ENCODE measurements at regions not wholly inside any gene's neighbourhood (a gene's known extent, or its start where the extent isn't known, plus 50 kb on each side); places are given as distances from the start of the nearest gene placed in this dataset.

GRCh38 chr6:167422934-167423333 lies 98.0 kb downstream of the TTLL2 start:
- Histone ChIP-seq H3K9me2 (ENCODE audit: insufficient read depth, low read length) (no peaks in the 10 kb centered on the region), H3K79me2 (ENCODE audit: insufficient read depth, low read depth, low read length) (no peaks in the 10 kb centered on the region), H3K27ac (ENCODE audit: low read depth, low read length, poor library complexity, severe bottlenecking) (no peak overlapping the region), H2AFZ (ENCODE audit: low read length) (no peak overlapping the region), H3K9me3 (ENCODE audit: low read length) (no peaks in the 10 kb centered on the region), H3K36me3 (ENCODE audit: insufficient read depth, low read length) (no peaks in the 10 kb centered on the region), H3K4me1 (ENCODE audit: insufficient read depth, low read length, poor library complexity, severe bottlenecking) (no peaks in the 10 kb centered on the region), H3K4me2 (ENCODE audit: low read length) (no peak overlapping the region), H3K4me3 (ENCODE audit: low read depth, low read length, poor library complexity, severe bottlenecking) (no peak overlapping the region), H4K20me1 (ENCODE audit: insufficient read depth, low read length) (no peaks in the 10 kb centered on the region)
- no peak for DNase-seq (ENCODE audit: low spot score)
- no TSS peak for BruUV-seq (replicated peaks)
- intact Hi-C loops (cut with micrococcal nuclease; ENCODE audit: unreplicated experiment) = no loop called here
- POLR2A ChIA-PET = interaction anchor here (0.6 kb wide), 1 partner anchor 304 kb away, joined by 3 read pairs; no protein-coding TSS in a partner anchor
- CTCF ChIA-PET (ENCODE audit: unreplicated experiment) = no interaction called here
- TF ChIP-seq CTCF (conservative IDR thresholded peaks at IDR 0.05; ENCODE audit: low read length) (no peak), EZH2phosphoT487 (IDR thresholded peaks at IDR 0.05; ENCODE audit: borderline replicate concordance, low read depth, low read length) (no peak)

- BruUV-seq (replicated peaks) = no TSS peak
- no peak overlapping the region for H3K4me2 ChIP-seq (ENCODE audit: low read length)
- intact Hi-C loops (cut with micrococcal nuclease; ENCODE audit: unreplicated experiment) = no loop called here
Observed at GRCh38 chr6:167424060-167424673, 99.3 kb downstream of the TTLL2 start.

More at GRCh38 chr6:167424060-167424673, 99.3 kb downstream of the TTLL2 start:
- H3K4me3 ChIP-seq (ENCODE audit: low read depth, low read length, poor library complexity, severe bottlenecking) = no peak overlapping the region
- ChIA-PET CTCF (ENCODE audit: unreplicated experiment) (no interaction called here), POLR2A (no interaction called here)
- TF ChIP-seq CTCF (conservative IDR thresholded peaks at IDR 0.05; ENCODE audit: low read length) = no peak
- TF ChIP-seq EZH2phosphoT487 (IDR thresholded peaks at IDR 0.05; ENCODE audit: borderline replicate concordance, low read depth, low read length) = no peak
- H2AFZ ChIP-seq (ENCODE audit: low read length) = no peak overlapping the region
- H3K9me2 ChIP-seq (ENCODE audit: insufficient read depth, low read length) = no peaks in the 10 kb centered on the region
- no peaks in the 10 kb centered on the region for H3K79me2 ChIP-seq (ENCODE audit: insufficient read depth, low read depth, low read length)
- H3K36me3 ChIP-seq (ENCODE audit: insufficient read depth, low read length) = no peaks in the 10 kb centered on the region
- no peaks in the 10 kb centered on the region for H4K20me1 ChIP-seq (ENCODE audit: insufficient read depth, low read length)
- no peak overlapping the region for H3K27ac ChIP-seq (ENCODE audit: low read depth, low read length, poor library complexity, severe bottlenecking)
- H3K9me3 ChIP-seq (ENCODE audit: low read length) = no peaks in the 10 kb centered on the region
- H3K4me1 ChIP-seq (ENCODE audit: insufficient read depth, low read length, poor library complexity, severe bottlenecking) = no peaks in the 10 kb centered on the region
- DNase-seq (ENCODE audit: low spot score) = no peak
